ENCODE measurements at regions not wholly inside any gene's neighbourhood (a gene's known extent, or its start where the extent isn't known, plus 50 kb on each side); places are given as distances from the start of the nearest gene placed in this dataset.

- Histone ChIP-seq H3K9ac (ENCODE audit: low read length) (no peak overlapping the region), H3K9me2 (ENCODE audit: insufficient read depth) (peaks cover 4% of the 10 kb centered on the region; the same call in 1 of the 2 replicates), H3K27me3 (ENCODE audit: insufficient read depth, low read length) (no peaks in the 10 kb centered on the region), H3K4me2 (ENCODE audit: low read length) (no peak overlapping the region), H4K20me1 (ENCODE audit: insufficient read depth) (no peaks in the 10 kb centered on the region), H3K4me1 (ENCODE audit: control insufficient read depth in 1 of 2, insufficient read depth in 2 of 2, low read length in 2 of 2) (peaks cover 0 to 7% of the 10 kb centered on the region in 2 experiments; a peak in 2 of 4 replicates), H3K9me3 (ENCODE audit: control insufficient read depth in 1 of 2, insufficient read depth in 1 of 2, low read depth in 1 of 2, low read length in 2 of 2) (no peaks in the 10 kb centered on the region; a peak in 2 of 4 replicates), H3K79me2 (ENCODE audit: insufficient read depth, low read length) (no peaks in the 10 kb centered on the region), H3K4me3 (replicated peaks in 1 of 2; ENCODE audit: low read depth in 1 of 2, low read length in 2 of 2) (no peak overlapping the region), H2AFZ (ENCODE audit: low read depth, low read length, poor library complexity, severe bottlenecking) (no peak overlapping the region), H3K27ac (ENCODE audit: low read depth, low read length) (no peak overlapping the region), H3K36me3 (ENCODE audit: control insufficient read depth in 1 of 2, insufficient read depth in 2 of 2, low read length in 2 of 2) (no peaks in the 10 kb centered on the region)
- CTCF ChIA-PET: no interaction called here
- intact Hi-C loops (cut with micrococcal nuclease): no loop called here
- no peak for DNase-seq (ENCODE audit: low read depth, low spot score)
- no peak for TF ChIP-seq MAX (IDR thresholded peaks at IDR 0.05)
- no peak for TF ChIP-seq CBX3 (IDR thresholded peaks at IDR 0.05; ENCODE audit: low read depth)
- TF ChIP-seq REST (IDR thresholded peaks at IDR 0.05; ENCODE audit: low read depth): no peak
- TF ChIP-seq POLR2A (IDR thresholded peaks at IDR 0.05; ENCODE audit: borderline replicate concordance, extremely low read depth, insufficient read depth, insufficient read length): no peak
- no peak for TF ChIP-seq ZNF274 (IDR thresholded peaks at IDR 0.05; ENCODE audit: low read depth, low read length)
- TF ChIP-seq EZH2 (IDR thresholded peaks at IDR 0.05): no peak
- TF ChIP-seq SIN3A (IDR thresholded peaks at IDR 0.05; ENCODE audit: low read depth): no peak
- no peak for TF ChIP-seq ZFX (IDR thresholded peaks at IDR 0.05)
- no peak for TF ChIP-seq POLR2AphosphoS5 (IDR thresholded peaks at IDR 0.05; ENCODE audit: low read depth, low read length)
- TF ChIP-seq JUND (IDR thresholded peaks at IDR 0.05): no peak
- no peak for TF ChIP-seq EGR1 (IDR thresholded peaks at IDR 0.05; ENCODE audit: low read depth)
- TF ChIP-seq CTCF (IDR thresholded peaks at IDR 0.05 in 2 of 3, conservative IDR thresholded peaks at IDR 0.05 in 1 of 3; ENCODE audit: borderline replicate concordance in 1 of 3, insufficient read depth in 1 of 3, low read depth in 2 of 3, low read length in 2 of 3): no peak
- no peak for TF ChIP-seq CEBPB (IDR thresholded peaks at IDR 0.05; ENCODE audit: low read depth)
- TF ChIP-seq FOSL1 (IDR thresholded peaks at IDR 0.05; ENCODE audit: low read depth): no peak
- TF ChIP-seq TCF7L2 (IDR thresholded peaks at IDR 0.05; ENCODE audit: borderline replicate concordance, extremely low read depth, insufficient read depth, insufficient read length): no peak
- no peak for TF ChIP-seq SRF (IDR thresholded peaks at IDR 0.05; ENCODE audit: low read depth)
- no peak for TF ChIP-seq YY1 (IDR thresholded peaks at IDR 0.05; ENCODE audit: extremely low read depth, insufficient replicate concordance, low read depth, low read length)
- no TSS peak for BruUV-seq (replicated peaks)
- POLR2A ChIA-PET: no interaction called here
- no peak for ATAC-seq
- RAD21 ChIA-PET (ENCODE audit: low non-redundant PET in 1 of 2, low total read pairs in 2 of 2, uncharacterized antibody in 2 of 2, unreplicated experiment in 2 of 2): no interaction called here
These were observed 270.8 kb upstream of the UBE2E3 start for GRCh38 chr2:180709392-180710145.
